Ovary (tissue), 3 donors: ENCODE measurements at regions not wholly inside any gene's neighbourhood (a gene's known extent, or its start where the extent isn't known, plus 50 kb on each side); places are given as distances from the start of the nearest gene placed in this dataset.

Experiments
- POLR2A ChIP-seq: fragments of 450-650 bp; IDR thresholded peaks from one replicate; pipeline ENCODE4 v1.6.1; 2017; ENCODE audit warnings: antibody characterized with exemption, mild to moderate bottlenecking, moderate library complexity
- TF ChIP-seq, protein P1 (sequence below), 3 donors: fragments of 450-650 bp in 2 of 3; fragments of 200-600 bp in 1 of 3; IDR thresholded peaks; one replicate each; pipeline versions ENCODE4 v1.5.1 to v1.8.0; 2016 to 2022; ENCODE audit warnings: antibody characterized with exemption in 3 of 3, mild to moderate bottlenecking in 1 of 3
- donor health status: DM: no; HTN: no; CAD: no.

DNA sequence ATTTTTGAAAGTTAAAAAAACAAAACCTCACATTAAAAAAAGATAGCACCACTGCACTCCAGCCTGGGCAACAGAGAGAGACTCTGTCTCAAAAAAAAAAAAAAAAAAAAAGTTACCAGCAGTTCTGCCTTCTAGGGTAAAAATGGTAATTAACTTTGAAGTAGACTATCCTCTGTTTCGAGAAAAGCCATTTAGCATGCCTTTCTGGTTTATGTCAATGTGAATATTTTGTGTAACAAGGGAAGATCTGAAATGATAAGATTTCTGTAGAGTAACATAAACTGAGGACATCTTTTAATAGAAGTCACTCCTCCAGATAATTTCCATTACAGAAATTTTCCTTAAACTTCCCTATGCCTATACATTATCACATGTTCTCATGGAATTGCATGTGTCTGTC lies 203.2 kb upstream of the GAP43 start:
- TF ChIP-seq, protein P1, sequence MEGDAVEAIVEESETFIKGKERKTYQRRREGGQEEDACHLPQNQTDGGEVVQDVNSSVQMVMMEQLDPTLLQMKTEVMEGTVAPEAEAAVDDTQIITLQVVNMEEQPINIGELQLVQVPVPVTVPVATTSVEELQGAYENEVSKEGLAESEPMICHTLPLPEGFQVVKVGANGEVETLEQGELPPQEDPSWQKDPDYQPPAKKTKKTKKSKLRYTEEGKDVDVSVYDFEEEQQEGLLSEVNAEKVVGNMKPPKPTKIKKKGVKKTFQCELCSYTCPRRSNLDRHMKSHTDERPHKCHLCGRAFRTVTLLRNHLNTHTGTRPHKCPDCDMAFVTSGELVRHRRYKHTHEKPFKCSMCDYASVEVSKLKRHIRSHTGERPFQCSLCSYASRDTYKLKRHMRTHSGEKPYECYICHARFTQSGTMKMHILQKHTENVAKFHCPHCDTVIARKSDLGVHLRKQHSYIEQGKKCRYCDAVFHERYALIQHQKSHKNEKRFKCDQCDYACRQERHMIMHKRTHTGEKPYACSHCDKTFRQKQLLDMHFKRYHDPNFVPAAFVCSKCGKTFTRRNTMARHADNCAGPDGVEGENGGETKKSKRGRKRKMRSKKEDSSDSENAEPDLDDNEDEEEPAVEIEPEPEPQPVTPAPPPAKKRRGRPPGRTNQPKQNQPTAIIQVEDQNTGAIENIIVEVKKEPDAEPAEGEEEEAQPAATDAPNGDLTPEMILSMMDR (IDR thresholded peaks at IDR 0.05): no peak
- TF ChIP-seq POLR2A: no peak
